IPS-15b (cell line): ENCODE measurements at regions not wholly inside any gene's neighbourhood (a gene's known extent, or its start where the extent isn't known, plus 50 kb on each side); places are given as distances from the start of the nearest gene placed in this dataset.
"Not testable (repeated sequence)": the region's sequence is repeated elsewhere in the genome, so short reads cannot be mapped to it uniquely, and the experiment has no call there.

Source experiments
- H3K27me3 ChIP-seq: one replicate; pipeline ENCODE4 v1.6.1; 2013; ENCODE audit warnings: low read length; ENCODE audit not compliant: control insufficient read depth, insufficient read depth
- H3K36me3 ChIP-seq: one replicate; pipeline ENCODE4 v1.6.1; 2013; ENCODE audit warnings: low read length; ENCODE audit not compliant: control insufficient read depth, insufficient read depth
- H3K4me1 ChIP-seq: one replicate; pipeline ENCODE4 v1.6.1; 2013; ENCODE audit warnings: mild to moderate bottlenecking, low read length; ENCODE audit not compliant: control insufficient read depth, insufficient read depth
- H3K4me3 ChIP-seq: one replicate; pipeline ENCODE4 v1.5.1; 2013; ENCODE audit warnings: low read depth, low read length
- H3K9ac ChIP-seq: one replicate; pipeline ENCODE4 v1.6.1; 2013; ENCODE audit warnings: low read depth, mild to moderate bottlenecking, low read length
- H3K9me3 ChIP-seq: one replicate; pipeline ENCODE4 v1.6.1; 2013; ENCODE audit warnings: mild to moderate bottlenecking, low read length; ENCODE audit not compliant: control insufficient read depth, insufficient read depth

GRCh38 chr11:97537407-97538150 lies 1147.8 kb downstream of the JRKL start:
- Histone ChIP-seq H3K4me1 (no peaks in the 10 kb centered on the region), H3K36me3 (no peaks in the 10 kb centered on the region), H3K4me3 (no peak overlapping the region), H3K27me3 (no peaks in the 10 kb centered on the region), H3K9me3 (no peaks in the 10 kb centered on the region), H3K9ac (no peak overlapping the region)

- Histone ChIP-seq H3K9ac (no peak overlapping the region), H3K36me3 (no peaks in the 10 kb centered on the region), H3K4me1 (no peaks in the 10 kb centered on the region), H3K9me3 (no peaks in the 10 kb centered on the region), H3K27me3 (no peaks in the 10 kb centered on the region), H3K4me3 (no peak overlapping the region)
Measured at GRCh38 chr11:97544431-97544830, 1154.6 kb downstream of the JRKL start.

GRCh38 chr11:97548280-97548679 lies 1158.5 kb downstream of the JRKL start:
- H3K9me3 ChIP-seq, result no peaks in the 10 kb centered on the region
- no peaks in the 10 kb centered on the region for H3K4me1 ChIP-seq
- no peak overlapping the region for H3K9ac ChIP-seq
- H3K27me3 ChIP-seq, result no peaks in the 10 kb centered on the region
- H3K4me3 ChIP-seq, result no peak overlapping the region
- H3K36me3 ChIP-seq, result no peaks in the 10 kb centered on the region

- Histone ChIP-seq H3K4me1 (no peaks in the 10 kb centered on the region), H3K36me3 (no peaks in the 10 kb centered on the region), H3K9ac (no peak overlapping the region), H3K4me3 (no peak overlapping the region), H3K9me3 (no peaks in the 10 kb centered on the region), H3K27me3 (no peaks in the 10 kb centered on the region)
Measured at GRCh38 chr11:97557399-97557798, 1167.6 kb downstream of the JRKL start.

GRCh38 chr11:97567801-97568200 lies 1178.0 kb downstream of the JRKL start:
- Histone ChIP-seq H3K9me3 (no peaks in the 10 kb centered on the region), H3K36me3 (no peaks in the 10 kb centered on the region), H3K4me1 (no peaks in the 10 kb centered on the region), H3K4me3 (no peak overlapping the region), H3K9ac (no peak overlapping the region), H3K27me3 (no peaks in the 10 kb centered on the region)

- no peaks in the 10 kb centered on the region for H3K4me1 ChIP-seq
- no peaks in the 10 kb centered on the region for H3K9me3 ChIP-seq
- no peak overlapping the region for H3K9ac ChIP-seq
- no peaks in the 10 kb centered on the region for H3K36me3 ChIP-seq
- H3K4me3 ChIP-seq, result no peak overlapping the region
- no peaks in the 10 kb centered on the region for H3K27me3 ChIP-seq
Measured at GRCh38 chr11:97570636-97571035, 1180.8 kb downstream of the JRKL start.

GRCh38 chr11:97573771-97574170 lies 1184.0 kb downstream of the JRKL start:
- not testable (repeated sequence) for H3K9ac ChIP-seq, H3K9me3 ChIP-seq, H3K27me3 ChIP-seq, H3K4me1 ChIP-seq, H3K36me3 ChIP-seq, H3K4me3 ChIP-seq

- Histone ChIP-seq H3K9me3 (no peaks in the 10 kb centered on the region), H3K27me3 (no peaks in the 10 kb centered on the region), H3K4me3 (no peak overlapping the region), H3K4me1 (no peaks in the 10 kb centered on the region), H3K36me3 (no peaks in the 10 kb centered on the region), H3K9ac (no peak overlapping the region)
Measured at GRCh38 chr11:97574976-97575665, 1185.3 kb downstream of the JRKL start.

GRCh38 chr11:97607291-97608000 lies 1217.6 kb downstream of the JRKL start:
- Histone ChIP-seq H3K27me3 (no peaks in the 10 kb centered on the region), H3K36me3 (no peaks in the 10 kb centered on the region), H3K9ac (no peak overlapping the region), H3K4me3 (no peak overlapping the region), H3K4me1 (no peaks in the 10 kb centered on the region), H3K9me3 (no peaks in the 10 kb centered on the region)

GRCh38 chr11:97610000-97610399 lies 1220.2 kb downstream of the JRKL start:
- Histone ChIP-seq H3K4me1 (no peaks in the 10 kb centered on the region), H3K9ac (no peak overlapping the region), H3K27me3 (no peaks in the 10 kb centered on the region), H3K36me3 (no peaks in the 10 kb centered on the region), H3K4me3 (no peak overlapping the region), H3K9me3 (no peaks in the 10 kb centered on the region)

GRCh38 chr11:97610854-97611253 lies 1221.0 kb downstream of the JRKL start:
- Histone ChIP-seq H3K4me3 (no peak overlapping the region), H3K4me1 (no peaks in the 10 kb centered on the region), H3K9me3 (no peaks in the 10 kb centered on the region), H3K9ac (no peak overlapping the region), H3K27me3 (no peaks in the 10 kb centered on the region), H3K36me3 (no peaks in the 10 kb centered on the region)

- Histone ChIP-seq H3K36me3 (no peaks in the 10 kb centered on the region), H3K9me3 (no peaks in the 10 kb centered on the region), H3K27me3 (no peaks in the 10 kb centered on the region), H3K4me1 (no peaks in the 10 kb centered on the region), H3K4me3 (no peak overlapping the region), H3K9ac (no peak overlapping the region)
Measured at GRCh38 chr11:97611345-97611744, 1221.5 kb downstream of the JRKL start.
